ENCODE measurements at regions not wholly inside any gene's neighbourhood (a gene's known extent, or its start where the extent isn't known, plus 50 kb on each side); places are given as distances from the start of the nearest gene placed in this dataset.
"Not testable (repeated sequence)": the region's sequence is repeated elsewhere in the genome, so short reads cannot be mapped to it uniquely, and the experiment has no call there.

DNA sequence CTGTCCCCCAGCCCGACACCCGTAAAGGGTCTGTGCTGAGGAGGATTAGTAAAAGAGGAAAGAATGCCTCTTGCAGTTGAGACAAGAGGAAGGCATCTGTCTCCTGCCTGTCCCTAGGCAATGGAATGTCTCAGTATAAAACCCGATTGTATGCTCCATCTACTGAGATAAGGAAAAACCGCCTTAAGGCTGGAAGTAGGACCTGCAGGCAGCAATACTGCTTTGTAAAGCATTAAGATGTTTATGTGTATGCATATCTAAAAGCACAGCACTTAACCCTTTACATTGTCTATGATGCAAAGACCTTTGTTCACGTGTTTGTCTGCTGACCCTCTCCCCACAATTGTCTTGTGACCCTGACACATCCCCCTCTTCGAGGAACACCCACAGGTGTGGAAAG, 69.8 kb upstream of the ROPN1B start:
- TF ChIP-seq, protein P1, sequence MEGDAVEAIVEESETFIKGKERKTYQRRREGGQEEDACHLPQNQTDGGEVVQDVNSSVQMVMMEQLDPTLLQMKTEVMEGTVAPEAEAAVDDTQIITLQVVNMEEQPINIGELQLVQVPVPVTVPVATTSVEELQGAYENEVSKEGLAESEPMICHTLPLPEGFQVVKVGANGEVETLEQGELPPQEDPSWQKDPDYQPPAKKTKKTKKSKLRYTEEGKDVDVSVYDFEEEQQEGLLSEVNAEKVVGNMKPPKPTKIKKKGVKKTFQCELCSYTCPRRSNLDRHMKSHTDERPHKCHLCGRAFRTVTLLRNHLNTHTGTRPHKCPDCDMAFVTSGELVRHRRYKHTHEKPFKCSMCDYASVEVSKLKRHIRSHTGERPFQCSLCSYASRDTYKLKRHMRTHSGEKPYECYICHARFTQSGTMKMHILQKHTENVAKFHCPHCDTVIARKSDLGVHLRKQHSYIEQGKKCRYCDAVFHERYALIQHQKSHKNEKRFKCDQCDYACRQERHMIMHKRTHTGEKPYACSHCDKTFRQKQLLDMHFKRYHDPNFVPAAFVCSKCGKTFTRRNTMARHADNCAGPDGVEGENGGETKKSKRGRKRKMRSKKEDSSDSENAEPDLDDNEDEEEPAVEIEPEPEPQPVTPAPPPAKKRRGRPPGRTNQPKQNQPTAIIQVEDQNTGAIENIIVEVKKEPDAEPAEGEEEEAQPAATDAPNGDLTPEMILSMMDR (IDR thresholded peaks at IDR 0.05), result not testable (repeated sequence)
- TF ChIP-seq POLR2AphosphoS5 (IDR thresholded peaks at IDR 0.05; ENCODE audit: insufficient read depth in 1 of 2, low read depth in 1 of 2), result not testable (repeated sequence)
